GM23338 (cell line): ENCODE measurements at regions not wholly inside any gene's neighbourhood (a gene's known extent, or its start where the extent isn't known, plus 50 kb on each side); places are given as distances from the start of the nearest gene placed in this dataset.

Experiments
- CREB1 ChIP-seq: fragments of 250-450 bp; sonication (Bioruptor Pico); IDR thresholded peaks from 2 replicates; pipeline ENCODE4 v1.5.0; 2020; ENCODE audit warnings: low read depth, mild to moderate bottlenecking, moderate library complexity
- EZH2 ChIP-seq: fragments of 200-600 bp; sonication (generic); IDR thresholded peaks from one replicate; pipeline ENCODE4 v1.8.0; 2017; ENCODE audit warnings: antibody characterized with exemption, mild to moderate bottlenecking, low read depth; ENCODE audit not compliant: unreplicated experiment
- EZH2phosphoT487 ChIP-seq: fragments of 200-600 bp; sonication (generic); IDR thresholded peaks from one replicate; pipeline ENCODE4 v1.8.1; 2018; ENCODE audit warnings: antibody characterized with exemption; ENCODE audit not compliant: unreplicated experiment
- JUNB ChIP-seq: IDR thresholded peaks from one replicate; pipeline ENCODE4 v1.6.1; 2016; ENCODE audit warnings: antibody characterized with exemption; ENCODE audit not compliant: unreplicated experiment
- NANOG ChIP-seq: IDR thresholded peaks from 2 replicates; pipeline ENCODE4 v1.6.1; 2016; ENCODE audit warnings: antibody characterized with exemption, borderline replicate concordance
- POLR2AphosphoS5 ChIP-seq: IDR thresholded peaks from 2 replicates; pipeline ENCODE4 v1.6.1; 2016; ENCODE audit warnings: antibody characterized with exemption, low read depth
- STAT1 ChIP-seq: IDR thresholded peaks from one replicate; pipeline ENCODE4 v1.6.1; 2016; ENCODE audit warnings: antibody characterized with exemption; ENCODE audit not compliant: unreplicated experiment
- ZNF114 ChIP-seq: fragments of 250-450 bp; sonication (Bioruptor Pico); IDR thresholded peaks from 2 replicates; pipeline ENCODE4 v1.5.0; 2020; ENCODE audit warnings: mild to moderate bottlenecking, moderate library complexity
- TF ChIP-seq, protein P1 (sequence below), 2 experiments: fragments of 200-600 bp in 1 of 2; sonication (generic) in 1 of 2; conservative IDR thresholded peaks; 2 replicates each; pipeline versions ENCODE4 v1.5.1 to v1.6.1; 2016 to 2017; ENCODE audit warnings: antibody characterized with exemption in 2 of 2, low read depth in 2 of 2, mild to moderate bottlenecking in 2 of 2, moderate library complexity in 1 of 2
- TF ChIP-seq, protein P2 (sequence below): IDR thresholded peaks from one replicate; pipeline ENCODE4 v1.6.1; 2018; ENCODE audit warnings: antibody characterized with exemption; ENCODE audit not compliant: unreplicated experiment

DNA sequence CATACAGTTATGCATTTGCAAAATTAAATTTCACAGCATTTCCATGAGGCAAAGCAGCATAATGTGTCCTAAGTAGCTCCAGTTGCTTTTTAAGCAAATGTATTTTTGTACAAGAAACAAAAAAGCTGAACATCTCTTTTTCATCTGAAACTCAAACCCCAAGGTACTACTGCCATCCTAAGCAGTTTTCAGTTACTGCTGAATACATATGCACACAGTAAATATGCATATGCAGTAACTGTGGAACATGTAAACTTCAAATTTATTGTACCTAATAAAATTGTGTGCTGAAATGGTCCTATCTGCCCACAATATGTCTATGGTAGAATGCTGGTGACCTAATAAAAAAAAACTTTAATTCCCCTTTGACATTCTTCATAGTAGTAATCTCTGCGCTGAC is 458.6 kb upstream of the INTU start:
- TF ChIP-seq POLR2AphosphoS5 (no peak), STAT1 (no peak), EZH2 (no peak), EZH2phosphoT487 (no peak), ZNF114 (CRISPR knock-in tag) (no peak), CREB1 (no peak), JUNB (no peak), NANOG (no peak)
- TF ChIP-seq, protein P1, sequence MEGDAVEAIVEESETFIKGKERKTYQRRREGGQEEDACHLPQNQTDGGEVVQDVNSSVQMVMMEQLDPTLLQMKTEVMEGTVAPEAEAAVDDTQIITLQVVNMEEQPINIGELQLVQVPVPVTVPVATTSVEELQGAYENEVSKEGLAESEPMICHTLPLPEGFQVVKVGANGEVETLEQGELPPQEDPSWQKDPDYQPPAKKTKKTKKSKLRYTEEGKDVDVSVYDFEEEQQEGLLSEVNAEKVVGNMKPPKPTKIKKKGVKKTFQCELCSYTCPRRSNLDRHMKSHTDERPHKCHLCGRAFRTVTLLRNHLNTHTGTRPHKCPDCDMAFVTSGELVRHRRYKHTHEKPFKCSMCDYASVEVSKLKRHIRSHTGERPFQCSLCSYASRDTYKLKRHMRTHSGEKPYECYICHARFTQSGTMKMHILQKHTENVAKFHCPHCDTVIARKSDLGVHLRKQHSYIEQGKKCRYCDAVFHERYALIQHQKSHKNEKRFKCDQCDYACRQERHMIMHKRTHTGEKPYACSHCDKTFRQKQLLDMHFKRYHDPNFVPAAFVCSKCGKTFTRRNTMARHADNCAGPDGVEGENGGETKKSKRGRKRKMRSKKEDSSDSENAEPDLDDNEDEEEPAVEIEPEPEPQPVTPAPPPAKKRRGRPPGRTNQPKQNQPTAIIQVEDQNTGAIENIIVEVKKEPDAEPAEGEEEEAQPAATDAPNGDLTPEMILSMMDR (conservative IDR thresholded peaks at IDR 0.05; ENCODE audit: low read depth in 2 of 2): no peak
- TF ChIP-seq, protein P2, sequence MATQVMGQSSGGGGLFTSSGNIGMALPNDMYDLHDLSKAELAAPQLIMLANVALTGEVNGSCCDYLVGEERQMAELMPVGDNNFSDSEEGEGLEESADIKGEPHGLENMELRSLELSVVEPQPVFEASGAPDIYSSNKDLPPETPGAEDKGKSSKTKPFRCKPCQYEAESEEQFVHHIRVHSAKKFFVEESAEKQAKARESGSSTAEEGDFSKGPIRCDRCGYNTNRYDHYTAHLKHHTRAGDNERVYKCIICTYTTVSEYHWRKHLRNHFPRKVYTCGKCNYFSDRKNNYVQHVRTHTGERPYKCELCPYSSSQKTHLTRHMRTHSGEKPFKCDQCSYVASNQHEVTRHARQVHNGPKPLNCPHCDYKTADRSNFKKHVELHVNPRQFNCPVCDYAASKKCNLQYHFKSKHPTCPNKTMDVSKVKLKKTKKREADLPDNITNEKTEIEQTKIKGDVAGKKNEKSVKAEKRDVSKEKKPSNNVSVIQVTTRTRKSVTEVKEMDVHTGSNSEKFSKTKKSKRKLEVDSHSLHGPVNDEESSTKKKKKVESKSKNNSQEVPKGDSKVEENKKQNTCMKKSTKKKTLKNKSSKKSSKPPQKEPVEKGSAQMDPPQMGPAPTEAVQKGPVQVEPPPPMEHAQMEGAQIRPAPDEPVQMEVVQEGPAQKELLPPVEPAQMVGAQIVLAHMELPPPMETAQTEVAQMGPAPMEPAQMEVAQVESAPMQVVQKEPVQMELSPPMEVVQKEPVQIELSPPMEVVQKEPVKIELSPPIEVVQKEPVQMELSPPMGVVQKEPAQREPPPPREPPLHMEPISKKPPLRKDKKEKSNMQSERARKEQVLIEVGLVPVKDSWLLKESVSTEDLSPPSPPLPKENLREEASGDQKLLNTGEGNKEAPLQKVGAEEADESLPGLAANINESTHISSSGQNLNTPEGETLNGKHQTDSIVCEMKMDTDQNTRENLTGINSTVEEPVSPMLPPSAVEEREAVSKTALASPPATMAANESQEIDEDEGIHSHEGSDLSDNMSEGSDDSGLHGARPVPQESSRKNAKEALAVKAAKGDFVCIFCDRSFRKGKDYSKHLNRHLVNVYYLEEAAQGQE: no peak
